HG03565 (cell line): ENCODE measurements at regions not wholly inside any gene's neighbourhood (a gene's known extent, or its start where the extent isn't known, plus 50 kb on each side); places are given as distances from the start of the nearest gene placed in this dataset.

Experiments
- ATAC-seq: cut with Tn5 transposase; IDR thresholded peaks from one replicate; pipeline ENCODE4 v1.9.1; 2021; ENCODE audit warnings: mild to moderate bottlenecking, moderate library complexity; ENCODE audit not compliant: unreplicated experiment

DNA sequence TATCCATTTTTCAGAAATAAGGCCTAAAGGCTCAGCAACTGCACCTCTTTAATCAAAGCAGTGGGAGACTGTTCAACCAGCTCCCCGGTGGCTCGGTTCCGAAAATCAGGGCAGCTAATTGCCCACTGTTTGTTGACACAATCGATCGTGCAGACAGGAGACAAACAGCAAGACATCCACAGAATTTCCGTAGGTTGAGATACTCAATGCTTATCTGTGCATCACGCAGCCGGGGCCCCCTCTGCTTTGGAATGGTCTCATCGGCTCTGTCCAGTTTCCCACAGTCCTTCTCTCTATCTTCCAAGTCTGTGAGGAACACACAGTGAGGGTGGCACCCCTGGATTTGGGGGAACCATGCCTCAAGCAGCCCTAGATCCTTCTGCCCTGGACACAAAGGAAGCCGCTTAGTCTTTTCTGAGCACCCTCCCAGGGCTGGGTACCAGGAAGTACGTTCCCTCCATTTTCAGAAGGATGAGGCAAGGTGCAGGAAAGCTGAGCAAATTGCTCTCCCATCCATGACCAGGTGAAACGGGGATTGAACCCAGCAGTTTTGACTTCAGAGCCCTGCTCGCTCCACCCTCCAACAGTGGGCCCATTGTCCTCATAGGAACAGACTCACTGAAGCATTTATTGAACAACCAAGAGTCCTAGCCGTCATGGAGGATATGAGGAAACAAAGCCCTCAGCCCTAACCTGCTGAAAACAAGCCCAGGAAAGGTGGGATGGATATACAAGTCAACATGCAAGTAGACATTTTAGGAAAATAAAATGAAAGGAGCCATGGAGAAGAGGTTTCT, 70.7 kb downstream of the C16orf95 start:
- ATAC-seq: no peak

DNA sequence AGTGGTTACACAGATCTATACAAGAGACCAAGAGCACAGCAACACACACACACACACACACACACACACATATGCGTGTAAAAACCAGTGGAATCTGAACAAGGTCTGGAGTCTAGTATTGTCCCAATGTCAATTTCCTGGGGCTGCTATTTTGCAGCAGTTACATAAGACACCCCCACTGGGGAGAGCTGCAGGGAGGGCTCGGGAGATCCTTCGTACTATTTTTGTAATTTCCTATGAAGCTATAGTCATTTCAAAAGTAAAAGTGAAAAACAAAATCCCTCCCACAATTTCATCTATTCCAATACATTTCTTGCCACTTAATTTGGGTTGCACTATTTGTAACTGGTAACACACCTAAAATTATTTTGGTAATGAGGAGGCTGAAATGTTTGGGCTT, 68.5 kb downstream of the C16orf95 start:
- no peak for ATAC-seq

DNA sequence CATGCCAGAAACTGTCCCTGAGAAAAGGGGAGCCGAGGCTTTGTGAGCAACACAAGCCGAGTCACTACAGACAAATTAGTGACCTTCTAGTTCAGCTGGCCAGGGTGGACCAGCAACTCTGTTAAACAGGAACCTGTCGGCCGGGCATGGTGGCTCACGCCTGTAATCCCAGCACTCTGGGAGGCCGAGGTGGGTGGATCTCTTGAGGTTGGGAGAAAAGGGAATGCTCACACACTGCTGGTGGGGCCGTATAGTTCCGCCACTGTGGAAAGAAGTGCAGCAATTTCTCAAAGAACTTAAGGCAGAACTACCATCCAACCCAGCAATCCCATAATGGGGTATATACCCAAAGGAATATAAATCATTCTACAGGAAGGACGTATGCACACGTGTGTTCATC, 67.8 kb downstream of the C16orf95 start:
- no peak for ATAC-seq

DNA sequence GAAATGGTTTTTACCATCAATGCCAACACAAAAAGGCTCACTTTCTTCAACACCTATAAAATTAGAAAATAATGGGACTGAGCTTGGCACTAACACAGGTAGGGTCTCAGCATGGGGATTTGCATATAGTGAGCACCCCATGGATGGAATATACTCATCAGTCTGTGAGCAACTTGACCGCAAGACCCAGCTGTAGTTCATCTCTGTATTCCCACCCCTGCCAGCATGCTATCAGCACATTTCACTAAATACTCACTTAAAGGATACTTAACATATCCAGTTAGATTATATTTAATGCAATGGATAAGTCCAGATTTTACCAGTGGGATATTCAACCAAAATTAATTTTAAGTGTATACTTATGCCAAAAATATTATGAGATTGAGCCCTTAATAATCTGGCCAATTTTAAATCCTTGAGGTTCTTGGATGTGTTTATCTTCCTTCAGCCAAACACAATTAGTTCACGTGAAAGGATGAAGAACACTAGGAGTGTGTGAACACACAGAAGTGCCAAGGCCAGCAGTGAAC, 66.7 kb downstream of the C16orf95 start:
- ATAC-seq: no peak

DNA sequence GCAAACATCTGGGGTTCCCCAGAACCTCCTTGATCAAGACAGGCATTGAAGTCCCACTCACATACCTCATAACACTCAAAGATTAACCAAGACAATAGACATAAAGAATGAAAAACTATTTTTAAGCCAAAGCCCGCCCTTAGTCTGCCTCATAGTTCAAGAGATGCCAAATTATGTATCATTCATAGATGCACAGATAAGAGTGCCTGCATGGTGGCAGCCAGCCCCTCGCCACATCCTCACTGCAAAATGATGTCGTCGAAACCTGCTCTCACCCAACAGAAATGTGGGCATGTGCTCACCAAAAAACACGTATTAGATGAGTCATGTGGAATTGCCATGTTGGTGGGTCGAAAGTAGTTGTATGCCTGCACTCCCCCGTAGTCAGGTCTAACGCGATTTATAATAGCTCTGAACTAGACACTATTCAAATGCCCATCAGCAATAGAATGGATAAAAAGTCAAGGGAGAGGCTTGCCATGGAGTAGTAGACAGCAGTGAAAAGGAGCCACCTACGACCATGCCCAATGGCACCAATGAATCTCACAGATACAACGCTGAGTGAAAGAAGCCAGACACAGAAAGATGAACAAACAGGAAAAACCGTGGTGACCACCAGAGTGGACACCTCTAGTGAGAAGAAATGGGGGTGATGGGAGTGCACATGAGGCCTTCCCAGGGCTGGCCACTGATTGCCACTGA, 64.8 kb downstream of the C16orf95 start:
- no peak for ATAC-seq
